Activated CD4-positive, alpha-beta T cell treated with anti-CD3 and anti-CD28 coated beads, Interleukin-2, amount 50 U/mL, for 4 hours (primary cell): ENCODE measurements at regions not wholly inside any gene's neighbourhood (a gene's known extent, or its start where the extent isn't known, plus 50 kb on each side); places are given as distances from the start of the nearest gene placed in this dataset.
"Not testable (repeated sequence)": the region's sequence is repeated elsewhere in the genome, so short reads cannot be mapped to it uniquely, and the experiment has no call there.

Experiments
- DNase-seq, 2 experiments: peaks; one replicate each; pipeline ENCODE4 v3.0.0-alpha.2; 2020

DNA sequence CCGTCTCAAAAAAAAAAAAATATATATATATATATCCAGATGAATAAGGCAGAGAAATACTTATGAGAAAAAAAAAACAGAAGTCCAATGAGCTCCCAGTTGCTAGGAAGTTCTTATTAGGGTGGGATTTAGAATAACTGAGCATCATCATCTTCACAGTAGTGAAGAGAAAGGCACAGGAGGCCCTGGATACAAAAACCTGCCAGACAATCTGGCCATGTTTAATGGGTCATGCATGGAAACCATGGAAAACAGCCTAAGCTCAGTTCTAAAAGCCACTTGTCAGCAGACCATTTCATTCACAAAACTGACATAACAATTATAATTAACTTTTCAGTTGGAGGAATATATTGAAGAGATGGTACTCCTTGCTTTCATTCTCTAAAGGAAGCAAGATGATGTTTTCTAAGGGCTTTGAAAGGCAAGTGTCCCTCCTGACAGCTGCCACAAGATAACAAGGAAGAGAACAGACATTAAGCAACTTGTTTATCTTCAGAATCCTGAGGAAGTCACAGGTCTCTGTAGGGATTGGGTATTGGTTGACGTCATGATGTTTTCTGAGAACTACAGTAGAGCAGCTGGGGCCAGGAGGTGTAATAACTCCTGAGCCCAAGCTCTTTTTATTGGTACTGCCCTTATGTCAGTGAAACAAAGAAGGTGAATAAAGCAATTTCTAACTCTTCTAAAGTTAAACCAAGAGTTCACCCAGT is 463.1 kb downstream of the DMAC1 start:
- no peak for DNase-seq

DNA sequence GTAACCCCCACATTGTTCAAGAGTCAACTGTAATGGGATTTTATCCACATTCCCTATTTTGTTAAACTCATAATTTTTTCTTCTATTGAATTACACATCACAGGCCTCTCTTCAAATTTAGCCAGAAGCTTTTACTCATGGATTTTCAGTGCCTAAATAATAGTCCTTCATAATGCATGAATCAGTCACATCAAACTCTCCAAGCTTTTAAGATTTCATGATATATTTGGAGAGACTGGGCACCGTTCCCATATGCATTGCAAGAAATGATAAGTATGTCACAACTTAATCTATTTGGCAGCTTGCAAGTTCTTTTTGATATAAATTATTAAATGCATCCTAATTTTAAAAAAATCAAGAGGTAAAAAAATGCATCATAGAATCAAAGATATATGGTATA is 465.9 kb downstream of the DMAC1 start:
- DNase-seq, result no peak

- DNase-seq, result no peak
Measured at GRCh38 chr9:7332780-7333179, 466.8 kb downstream of the DMAC1 start.

GRCh38 chr9:7328453-7328852 is 471.1 kb downstream of the DMAC1 start:
- no peak for DNase-seq

- no peak for DNase-seq
Measured at GRCh38 chr9:7325995-7326394, 473.6 kb downstream of the DMAC1 start.

DNA sequence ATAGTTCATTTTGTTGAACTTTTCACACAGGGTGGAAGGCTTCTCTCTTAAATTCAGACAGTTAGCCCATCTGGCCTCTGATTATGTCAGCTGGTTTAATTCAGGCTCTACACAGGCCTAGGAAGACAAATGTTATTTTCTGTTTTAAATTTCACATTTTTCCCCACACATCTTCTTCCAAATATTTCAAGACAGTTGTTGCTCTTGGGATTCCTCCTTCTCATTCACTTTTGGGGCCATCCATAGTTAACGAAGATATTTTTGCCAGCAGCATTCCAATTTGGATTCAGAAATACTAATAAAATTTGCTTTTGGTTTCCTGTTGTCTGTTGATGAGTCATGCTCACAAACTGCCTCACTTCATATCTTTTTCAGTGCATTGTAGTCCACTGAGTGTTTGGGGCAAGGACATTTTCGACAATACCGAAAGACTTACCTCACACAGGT is 475.4 kb downstream of the DMAC1 start:
- no peak for DNase-seq

GRCh38 chr9:7320841-7321240 is 478.7 kb downstream of the DMAC1 start:
- DNase-seq, result no peak

DNA sequence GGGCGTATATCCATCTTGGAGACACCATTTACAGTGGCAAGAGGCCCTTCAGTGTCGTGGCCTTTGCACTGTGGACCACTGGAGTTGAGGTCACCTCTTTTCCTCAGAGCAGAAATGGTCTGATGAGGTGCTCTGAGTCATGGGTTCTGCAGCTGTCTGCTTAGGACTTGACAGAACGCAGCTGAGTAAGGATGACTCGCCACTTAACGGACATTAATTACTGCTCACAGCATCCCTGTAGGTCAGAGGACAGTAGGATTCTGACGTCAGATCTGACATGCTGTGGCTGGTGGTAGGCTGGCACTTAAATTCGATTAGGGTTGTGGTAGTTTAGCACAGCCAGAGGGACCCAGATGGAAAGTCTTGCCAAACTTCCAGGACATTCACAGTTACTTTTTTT is 479.4 kb downstream of the DMAC1 start:
- DNase-seq, result no peak

GRCh38 chr9:7318920-7319319 is 480.7 kb downstream of the DMAC1 start:
- DNase-seq, result no peak

GRCh38 chr9:7316967-7317366 is 482.6 kb downstream of the DMAC1 start:
- DNase-seq, result no peak

GRCh38 chr9:7316166-7316795 is 483.3 kb downstream of the DMAC1 start:
- no peak for DNase-seq

- DNase-seq, result no peak
Measured at GRCh38 chr9:7315746-7316145, 483.8 kb downstream of the DMAC1 start.

- no peak for DNase-seq
Measured at GRCh38 chr9:7315116-7315515, 484.5 kb downstream of the DMAC1 start.

DNA sequence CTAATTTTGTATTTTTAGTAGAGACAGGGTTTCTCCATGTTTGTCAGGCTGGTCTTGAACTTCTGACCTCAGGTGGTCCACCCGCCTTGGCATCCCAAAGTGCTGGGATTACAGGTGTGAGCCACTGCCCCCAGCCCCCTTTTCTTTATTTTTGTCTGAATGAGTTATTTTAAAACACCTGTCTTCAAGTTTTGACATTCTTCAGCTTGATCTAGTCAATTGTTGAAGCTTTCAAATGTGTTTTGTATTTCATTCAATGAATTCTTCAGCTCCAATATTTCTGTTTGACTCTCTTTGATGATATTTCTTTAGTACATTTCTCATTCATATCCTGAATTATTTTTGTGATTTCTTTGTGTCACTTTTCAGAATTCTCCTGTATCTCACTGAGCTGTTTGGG is 486.2 kb downstream of the DMAC1 start:
- DNase-seq, result no peak

GRCh38 chr9:7309051-7309450 is 490.5 kb downstream of the DMAC1 start:
- DNase-seq, result not testable (repeated sequence)

DNA sequence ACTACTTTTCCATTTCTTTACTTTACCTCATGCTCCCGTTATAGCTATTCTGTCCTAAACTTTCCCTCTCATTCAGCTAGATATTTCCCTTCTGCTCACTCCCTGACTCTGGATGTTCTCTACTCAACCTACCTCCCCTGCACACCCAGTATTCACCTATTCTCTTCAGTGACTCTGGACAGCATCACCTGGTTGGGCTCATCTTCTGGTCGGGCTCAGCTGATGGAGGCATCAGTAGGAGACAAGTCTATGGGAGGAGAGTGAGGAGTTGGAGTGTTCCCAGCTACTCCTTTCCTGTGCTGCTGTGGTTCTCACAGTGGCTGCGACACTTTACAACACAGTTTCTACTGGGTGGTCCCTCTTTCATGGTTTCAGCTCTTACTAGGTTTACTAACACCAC is 493.9 kb downstream of the DMAC1 start:
- DNase-seq, result no peak

DNA sequence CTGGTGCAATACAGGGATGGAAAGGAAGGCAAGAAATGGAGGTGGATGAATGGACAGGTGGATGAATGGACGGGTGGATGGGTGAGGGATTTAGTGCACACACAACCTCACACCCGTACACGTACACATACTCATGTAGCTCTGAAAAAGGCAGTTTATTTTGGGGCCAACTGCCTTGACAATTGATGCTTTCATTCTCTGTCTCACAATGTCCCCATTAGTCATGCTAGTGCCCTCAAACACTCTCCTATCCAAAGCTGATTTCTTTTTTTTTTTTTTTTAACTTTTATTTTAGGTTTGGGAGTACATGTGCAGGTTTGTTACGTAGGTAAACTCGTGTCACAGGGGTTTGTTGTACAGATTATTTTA is 495.0 kb downstream of the DMAC1 start:
- no peak for DNase-seq

GRCh38 chr9:7303907-7304626 is 495.5 kb downstream of the DMAC1 start:
- DNase-seq, result no peak

GRCh38 chr9:7300484-7300883 is 499.1 kb downstream of the DMAC1 start:
- DNase-seq, result no peak

- DNase-seq, result no peak
Measured at GRCh38 chr9:7298123-7298522, 501.5 kb downstream of the DMAC1 start.

GRCh38 chr9:7297521-7297920 is 502.1 kb downstream of the DMAC1 start:
- no peak for DNase-seq

GRCh38 chr9:7293091-7293490 is 506.5 kb downstream of the DMAC1 start:
- DNase-seq, result no peak

GRCh38 chr9:7289773-7290172 is 509.8 kb downstream of the DMAC1 start:
- no peak for DNase-seq

DNA sequence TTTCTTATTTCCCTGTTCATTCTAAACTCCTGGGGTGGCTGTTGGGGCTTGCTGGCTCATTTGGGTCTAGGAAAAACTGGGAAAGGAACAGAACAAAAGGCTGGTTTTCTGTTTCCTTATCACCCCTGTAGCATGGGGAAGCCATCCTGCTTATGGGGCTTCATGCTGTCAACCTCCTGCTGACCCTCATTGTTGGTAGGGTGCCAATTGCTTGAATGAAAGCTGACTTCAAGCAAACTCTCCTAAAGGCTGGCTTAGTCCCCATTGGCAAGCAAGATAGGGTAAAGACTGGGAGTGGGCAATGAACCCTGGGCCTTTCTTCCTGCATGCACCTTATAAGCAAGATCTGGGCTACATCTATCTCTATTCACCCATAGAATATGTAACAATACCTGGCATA is 511.6 kb downstream of the DMAC1 start:
- no peak for DNase-seq
